ENCODE measurements at regions not wholly inside any gene's neighbourhood (a gene's known extent, or its start where the extent isn't known, plus 50 kb on each side); places are given as distances from the start of the nearest gene placed in this dataset.
"Not testable (repeated sequence)": the region's sequence is repeated elsewhere in the genome, so short reads cannot be mapped to it uniquely, and the experiment has no call there.

- no peak for DNase-seq
These were observed 60.4 kb upstream of the PDHA2 start for GRCh38 chr4:95779447-95779846.

- DNase-seq = no peak
These were observed 61.2 kb upstream of the PDHA2 start for GRCh38 chr4:95778666-95779065.

- not testable (repeated sequence) for DNase-seq
These were observed 69.3 kb upstream of the PDHA2 start for GRCh38 chr4:95770605-95771004.

- DNase-seq = no peak
These were observed 74.9 kb upstream of the PDHA2 start for GRCh38 chr4:95764961-95765360.

GRCh38 chr4:95761871-95762270 lies 78.0 kb upstream of the PDHA2 start:
- DNase-seq = no peak

- no peak for DNase-seq
These were observed 78.5 kb upstream of the PDHA2 start for GRCh38 chr4:95761426-95761825.

- not testable (repeated sequence) for DNase-seq
These were observed 79.2 kb upstream of the PDHA2 start for GRCh38 chr4:95760646-95761045.

- no peak for DNase-seq
These were observed 81.9 kb upstream of the PDHA2 start for GRCh38 chr4:95758001-95758400.

- DNase-seq = no peak
These were observed 85.2 kb upstream of the PDHA2 start for GRCh38 chr4:95754667-95755066.

- no peak for DNase-seq
These were observed 90.7 kb upstream of the PDHA2 start for GRCh38 chr4:95749204-95749603.

- no peak for DNase-seq
These were observed 97.0 kb upstream of the PDHA2 start for GRCh38 chr4:95742872-95743271.

GRCh38 chr4:95742179-95742578 lies 97.7 kb upstream of the PDHA2 start:
- DNase-seq = no peak

GRCh38 chr4:95732061-95732460 lies 107.8 kb upstream of the PDHA2 start:
- DNase-seq = no peak

GRCh38 chr4:95729596-95729995 lies 110.3 kb upstream of the PDHA2 start:
- DNase-seq = no peak

- DNase-seq = no peak
These were observed 111.7 kb upstream of the PDHA2 start for GRCh38 chr4:95728145-95728544.

- DNase-seq = no peak
These were observed 124.1 kb upstream of the PDHA2 start for GRCh38 chr4:95715830-95716229.

GRCh38 chr4:95714571-95714970 lies 125.3 kb upstream of the PDHA2 start:
- DNase-seq = no peak

- DNase-seq = no peak
These were observed 134.6 kb upstream of the PDHA2 start for GRCh38 chr4:95705323-95705722.

- DNase-seq = no peak
These were observed 138.3 kb upstream of the PDHA2 start for GRCh38 chr4:95701500-95702170.

- DNase-seq = no peak
These were observed 145.5 kb upstream of the PDHA2 start for GRCh38 chr4:95694411-95694810.

GRCh38 chr4:95693594-95693993 lies 144.8 kb upstream of the UNC5C start:
- peak; percentile 43 for DNase-seq

- peak; percentile 1 for DNase-seq
These were observed 127.4 kb upstream of the UNC5C start for GRCh38 chr4:95676190-95676589.

GRCh38 chr4:95675623-95676022 lies 126.8 kb upstream of the UNC5C start:
- DNase-seq = no peak

- no peak for DNase-seq
These were observed 125.8 kb upstream of the UNC5C start for GRCh38 chr4:95674521-95674981.

- DNase-seq = no peak
These were observed 124.0 kb upstream of the UNC5C start for GRCh38 chr4:95672811-95673210.
